Amniotic epithelial cell (primary cell): ENCODE measurements at regions not wholly inside any gene's neighbourhood (a gene's known extent, or its start where the extent isn't known, plus 50 kb on each side); places are given as distances from the start of the nearest gene placed in this dataset.

Experiments
- DNase-seq: peaks from one replicate; pipeline ENCODE4 v3.0.0-alpha.2; 2010; ENCODE audit warnings: low read depth

- DNase-seq: no peak
Observed at GRCh38 chr2:18005411-18005810, 126.9 kb downstream of the KCNS3 start.

GRCh38 chr2:18001671-18002070, 123.2 kb downstream of the KCNS3 start:
- DNase-seq: no peak

- DNase-seq: no peak
Observed at GRCh38 chr2:17996978-17997377, 118.5 kb downstream of the KCNS3 start.

GRCh38 chr2:17995593-17995992, 117.1 kb downstream of the KCNS3 start:
- no peak for DNase-seq
